Upper lobe of left lung (tissue), 6 donors: ENCODE measurements at regions not wholly inside any gene's neighbourhood (a gene's known extent, or its start where the extent isn't known, plus 50 kb on each side); places are given as distances from the start of the nearest gene placed in this dataset.

Source experiments
- ATAC-seq, 2 donors: fragments of 200-7000 bp; cut with Tn5 transposase; one replicate each; pipeline ENCODE4 v1.9.1; 2022; ENCODE audit warnings: mild to moderate bottlenecking in 2 of 2, moderate library complexity in 2 of 2; ENCODE audit not compliant: low FRiP score in 2 of 2
- DNase-seq, 2 donors: peaks; one replicate each; pipeline ENCODE4 v3.0.0-alpha.2; 2019 to 2020
- H3K27ac ChIP-seq, 4 donors: fragments of 200-600 bp; sonication (generic); one replicate each; pipeline ENCODE4 v1.5.1; 2016 to 2019
- H3K27me3 ChIP-seq, 4 donors: fragments of 200-600 bp; sonication (generic); one replicate each; pipeline ENCODE4 v1.5.1; 2017 to 2019
- H3K36me3 ChIP-seq, 4 donors: fragments of 200-600 bp; sonication (generic); one replicate each; pipeline ENCODE4 v1.5.1; 2016 to 2019
- H3K4me1 ChIP-seq, 4 donors: fragments of 200-600 bp; sonication (generic); one replicate each; pipeline ENCODE4 v1.5.1; 2018 to 2019
- H3K4me3 ChIP-seq, 4 donors: fragments of 200-600 bp; sonication (generic); one replicate each; pipeline ENCODE4 v1.5.1; 2017 to 2019; ENCODE audit warnings: mild to moderate bottlenecking in 2 of 4, moderate library complexity in 1 of 4
- H3K9me3 ChIP-seq, 4 donors: fragments of 200-600 bp; sonication (generic); one replicate each; pipeline ENCODE4 v1.5.1; 2018 to 2019
- EP300 ChIP-seq, 4 donors: sonication (generic); formaldehyde crosslinking; IDR thresholded peaks; one replicate each; pipeline ENCODE4 v1.5.1; 2017; ENCODE audit warnings: antibody characterized with exemption in 4 of 4, control low read depth in 2 of 4
- POLR2A ChIP-seq, 4 donors: fragments of 450-650 bp; IDR thresholded peaks; one replicate each; pipeline ENCODE4 v1.5.1; 2016 to 2017; ENCODE audit warnings: antibody characterized with exemption in 4 of 4, mild to moderate bottlenecking in 2 of 4
- POLR2AphosphoS5 ChIP-seq, 2 donors: sonication (generic); formaldehyde crosslinking; IDR thresholded peaks; one replicate each; pipeline ENCODE4 v1.5.1; 2017; ENCODE audit warnings: antibody characterized with exemption in 2 of 2
- WGBS, 2 donors: methylation state at CpG; one replicate each; pipeline ENCODE4 v1.1.5; 2017 to 2018; 5-methylcytosine and 5-hydroxymethylcytosine counted together
- TF ChIP-seq, protein P1 (sequence below), 6 experiments: fragments of 450-650 bp in 4 of 6; fragments of 200-600 bp in 2 of 6; sonication (generic) in 2 of 6; IDR thresholded peaks; one replicate each; pipeline ENCODE4 v1.5.1; 2016 to 2019; ENCODE audit warnings: antibody characterized with exemption in 6 of 6
- donor health status: DM: no; HTN: no; CAD: no; lungs with moderate emphysema.
- donor health status: DM: no; HTN: yes; CAD: no; lungs with severe emphysema.

DNA sequence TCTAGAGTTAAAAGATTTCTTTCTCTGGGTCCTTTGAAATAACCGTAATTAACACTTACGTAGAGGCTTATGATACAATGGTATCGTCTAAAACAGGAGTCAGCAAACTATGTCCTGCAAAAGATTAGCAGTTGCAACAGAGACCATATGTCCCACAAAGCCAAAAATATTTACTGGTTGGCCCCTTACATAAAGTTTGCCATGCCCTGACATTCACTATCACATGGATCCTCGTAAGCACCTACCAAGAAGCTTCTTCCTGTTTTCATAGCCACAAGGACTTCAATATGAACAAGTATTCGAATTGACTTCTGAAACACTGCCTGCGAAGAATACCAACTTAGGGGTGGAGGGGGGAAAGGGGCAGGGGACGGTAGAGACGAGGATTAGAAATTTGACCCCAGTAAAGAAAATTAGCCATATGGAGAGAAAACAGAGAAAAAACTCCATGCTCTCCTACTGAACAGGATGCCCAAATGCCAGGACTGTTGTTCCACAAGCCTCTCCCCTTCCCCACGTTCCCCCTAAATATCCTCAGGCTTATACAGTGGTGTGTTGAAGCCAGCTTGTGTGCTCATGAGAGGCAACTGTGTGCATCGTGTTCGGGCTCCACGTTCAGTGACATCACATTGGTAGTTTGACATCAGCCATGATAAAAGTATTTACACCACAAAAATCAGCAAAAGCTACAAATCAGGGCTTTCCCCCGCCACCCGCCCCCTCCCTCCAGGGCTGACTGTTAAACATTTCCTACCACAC, 144.1 kb upstream of the HES1 start:
- ATAC-seq (no peak), DNase-seq (no peak)
- WGBS, 2 donors, result 81 to 89% methylated on average over 14 of the region's 14 CpGs
- no peaks in the 10 kb centered on the region for H3K9me3 ChIP-seq
- H3K4me1 ChIP-seq, result peaks cover 0 to 7% (median 3%) of the 10 kb centered on the region in 4 donors
- no peaks in the 10 kb centered on the region for H3K27me3 ChIP-seq
- no peaks in the 10 kb centered on the region for H3K36me3 ChIP-seq
- H3K27ac ChIP-seq, result no peak overlapping the region
- no peak for TF ChIP-seq POLR2A (IDR thresholded peaks at IDR 0.05)
- TF ChIP-seq, protein P1, sequence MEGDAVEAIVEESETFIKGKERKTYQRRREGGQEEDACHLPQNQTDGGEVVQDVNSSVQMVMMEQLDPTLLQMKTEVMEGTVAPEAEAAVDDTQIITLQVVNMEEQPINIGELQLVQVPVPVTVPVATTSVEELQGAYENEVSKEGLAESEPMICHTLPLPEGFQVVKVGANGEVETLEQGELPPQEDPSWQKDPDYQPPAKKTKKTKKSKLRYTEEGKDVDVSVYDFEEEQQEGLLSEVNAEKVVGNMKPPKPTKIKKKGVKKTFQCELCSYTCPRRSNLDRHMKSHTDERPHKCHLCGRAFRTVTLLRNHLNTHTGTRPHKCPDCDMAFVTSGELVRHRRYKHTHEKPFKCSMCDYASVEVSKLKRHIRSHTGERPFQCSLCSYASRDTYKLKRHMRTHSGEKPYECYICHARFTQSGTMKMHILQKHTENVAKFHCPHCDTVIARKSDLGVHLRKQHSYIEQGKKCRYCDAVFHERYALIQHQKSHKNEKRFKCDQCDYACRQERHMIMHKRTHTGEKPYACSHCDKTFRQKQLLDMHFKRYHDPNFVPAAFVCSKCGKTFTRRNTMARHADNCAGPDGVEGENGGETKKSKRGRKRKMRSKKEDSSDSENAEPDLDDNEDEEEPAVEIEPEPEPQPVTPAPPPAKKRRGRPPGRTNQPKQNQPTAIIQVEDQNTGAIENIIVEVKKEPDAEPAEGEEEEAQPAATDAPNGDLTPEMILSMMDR (IDR thresholded peaks at IDR 0.05), result no peak
- TF ChIP-seq EP300 (IDR thresholded peaks at IDR 0.05), result no peak
- no peak for TF ChIP-seq POLR2AphosphoS5 (IDR thresholded peaks at IDR 0.05)
- H3K4me3 ChIP-seq, result no peak overlapping the region

DNA sequence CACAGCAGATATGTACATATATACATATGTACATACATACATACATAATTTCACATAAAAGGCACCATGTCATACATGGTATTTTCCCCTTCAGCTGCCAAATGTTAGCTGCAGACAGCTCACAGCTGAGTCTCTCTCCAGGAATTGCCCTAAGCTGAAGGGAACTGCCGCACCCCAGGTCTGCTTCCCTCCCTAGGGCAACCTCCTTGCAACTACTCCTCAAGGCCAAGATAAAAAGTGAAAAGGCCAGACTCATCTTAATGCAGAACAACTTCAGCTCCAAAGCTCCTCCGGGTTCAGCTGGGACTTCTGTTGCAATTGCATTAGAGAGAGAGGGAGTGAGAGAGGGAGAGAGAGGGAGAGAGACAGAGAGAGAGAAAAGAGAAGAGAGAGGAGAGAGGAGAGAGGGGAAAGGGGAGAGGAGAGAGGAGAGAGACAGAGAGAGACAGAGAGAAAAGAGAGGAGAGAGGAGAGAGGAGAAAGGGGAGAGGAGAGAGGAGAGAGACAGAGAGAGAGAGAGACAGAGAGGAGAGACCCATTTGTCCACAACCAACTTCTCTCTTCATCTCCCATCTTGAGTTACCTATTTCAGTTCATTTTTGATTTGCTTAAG, 143.4 kb upstream of the HES1 start:
- Histone ChIP-seq H3K27ac (no peak overlapping the region), H3K4me1 (peaks cover under 1 to 14% (median 2%) of the 10 kb centered on the region in 4 donors), H3K4me3 (no peak overlapping the region), H3K27me3 (no peaks in the 10 kb centered on the region), H3K9me3 (no peaks in the 10 kb centered on the region), H3K36me3 (no peaks in the 10 kb centered on the region)
- DNase-seq, result no peak
- ATAC-seq, result no peak
- WGBS, 2 donors, result 70 to 72% methylated on average over 2 of the region's 2 CpGs
- TF ChIP-seq EP300 (IDR thresholded peaks at IDR 0.05), result no peak
- no peak for TF ChIP-seq POLR2AphosphoS5 (IDR thresholded peaks at IDR 0.05)
- TF ChIP-seq POLR2A (IDR thresholded peaks at IDR 0.05), result no peak
- TF ChIP-seq, protein P1 (IDR thresholded peaks at IDR 0.05), result no peak

DNA sequence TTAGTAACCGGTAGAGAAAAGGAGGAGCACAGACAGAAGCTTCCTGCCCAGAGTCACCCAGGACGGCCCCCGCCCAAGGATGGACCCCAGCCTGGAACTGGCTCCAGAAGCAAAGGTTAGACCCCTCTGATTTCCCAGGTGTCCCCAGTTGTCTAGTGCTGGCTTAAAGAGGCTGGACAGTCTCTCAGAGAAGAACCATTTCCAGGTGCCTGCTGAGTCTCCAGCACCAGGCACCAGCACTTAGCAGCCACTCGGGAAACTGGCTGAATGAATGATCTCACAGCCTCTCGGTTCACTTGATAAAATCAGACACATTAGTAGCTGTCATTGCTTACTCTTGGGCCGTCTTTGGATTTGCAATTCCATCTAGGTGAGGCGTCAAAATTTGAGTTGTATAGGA, 139.7 kb upstream of the HES1 start:
- no peak overlapping the region for H3K4me3 ChIP-seq
- H3K36me3 ChIP-seq, result no peaks in the 10 kb centered on the region
- no peak for ATAC-seq
- 82 to 92% methylated on average over 6 to 7 of the region's 7 CpGs for WGBS, 2 donors
- H3K27ac ChIP-seq, result peak overlapping the region in 2 of 4 donors; percentile 25 to 75
- DNase-seq, result no peak
- no peaks in the 10 kb centered on the region for H3K9me3 ChIP-seq
- H3K27me3 ChIP-seq, result no peaks in the 10 kb centered on the region
- H3K4me1 ChIP-seq, result peaks cover 2 to 17% (median 11%) of the 10 kb centered on the region in 4 donors
- TF ChIP-seq POLR2A (IDR thresholded peaks at IDR 0.05) (no peak), EP300 (IDR thresholded peaks at IDR 0.05) (no peak), POLR2AphosphoS5 (IDR thresholded peaks at IDR 0.05) (no peak)
- TF ChIP-seq, protein P1 (IDR thresholded peaks at IDR 0.05), result no peak

DNA sequence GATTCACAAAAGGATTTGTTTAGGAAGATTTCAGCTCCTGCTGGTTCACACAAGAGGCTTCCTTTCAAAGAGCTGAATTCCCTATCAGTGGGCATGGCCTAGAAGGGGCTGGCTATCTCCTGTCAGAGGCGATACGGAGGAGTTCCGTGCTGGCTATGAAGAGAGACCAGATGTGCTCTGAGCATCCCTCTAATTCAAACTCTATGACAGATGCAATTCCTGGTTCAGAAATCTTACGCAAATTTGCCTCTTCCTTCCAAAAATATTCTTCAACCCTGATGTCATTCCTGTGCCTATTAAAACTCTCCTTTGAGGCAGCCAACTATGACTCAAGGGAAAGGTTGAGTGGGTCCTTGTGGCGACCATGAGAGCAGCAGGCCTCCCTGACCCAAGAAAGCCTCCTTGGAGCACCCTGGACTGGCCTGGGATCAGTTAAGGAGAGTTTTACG, 139.3 kb upstream of the HES1 start:
- Histone ChIP-seq H3K4me1 (peaks cover 2 to 17% (median 12%) of the 10 kb centered on the region in 4 donors), H3K9me3 (no peaks in the 10 kb centered on the region), H3K4me3 (no peak overlapping the region), H3K36me3 (no peaks in the 10 kb centered on the region), H3K27me3 (no peaks in the 10 kb centered on the region), H3K27ac (peak overlapping the region in 3 of 4 donors; percentile 15 to 75 (median 37))
- ATAC-seq (peak; percentile 66 to 77), DNase-seq (peak in 1 of 2 donors; percentile 72)
- 78 to 90% methylated on average over 6 of the region's 6 CpGs for WGBS, 2 donors
- TF ChIP-seq POLR2AphosphoS5 (IDR thresholded peaks at IDR 0.05), result peak in 1 of 2 donors; percentile 20
- no peak for TF ChIP-seq EP300 (IDR thresholded peaks at IDR 0.05)
- TF ChIP-seq POLR2A (IDR thresholded peaks at IDR 0.05), result no peak
- TF ChIP-seq, protein P1 (IDR thresholded peaks at IDR 0.05), result no peak
